GM23338 (cell line): ENCODE measurements at regions not wholly inside any gene's neighbourhood (a gene's known extent, or its start where the extent isn't known, plus 50 kb on each side); places are given as distances from the start of the nearest gene placed in this dataset.

Experiments used
- CREB1 ChIP-seq: fragments of 250-450 bp; sonication (Bioruptor Pico); IDR thresholded peaks from 2 replicates; pipeline ENCODE4 v1.5.0; 2020; ENCODE audit warnings: low read depth, mild to moderate bottlenecking, moderate library complexity
- CTCF ChIP-seq, 2 experiments: fragments of 200-600 bp in 1 of 2; sonication (generic) in 1 of 2; conservative IDR thresholded peaks; 2 replicates each; pipeline versions ENCODE4 v1.5.1 to v1.6.1; 2016 to 2017; ENCODE audit warnings: antibody characterized with exemption in 2 of 2, low read depth in 2 of 2, mild to moderate bottlenecking in 2 of 2, moderate library complexity in 1 of 2
- EZH2 ChIP-seq: fragments of 200-600 bp; sonication (generic); IDR thresholded peaks from one replicate; pipeline ENCODE4 v1.8.0; 2017; ENCODE audit warnings: antibody characterized with exemption, mild to moderate bottlenecking, low read depth; ENCODE audit not compliant: unreplicated experiment
- EZH2phosphoT487 ChIP-seq: fragments of 200-600 bp; sonication (generic); IDR thresholded peaks from one replicate; pipeline ENCODE4 v1.8.1; 2018; ENCODE audit warnings: antibody characterized with exemption; ENCODE audit not compliant: unreplicated experiment
- POLR2AphosphoS5 ChIP-seq: IDR thresholded peaks from 2 replicates; pipeline ENCODE4 v1.6.1; 2016; ENCODE audit warnings: antibody characterized with exemption, low read depth
- REST ChIP-seq: IDR thresholded peaks from one replicate; pipeline ENCODE4 v1.6.1; 2018; ENCODE audit warnings: antibody characterized with exemption; ENCODE audit not compliant: unreplicated experiment

GRCh38 chr3:67863869-67864268, 209.5 kb upstream of the SUCLG2 start:
- TF ChIP-seq CTCF (conservative IDR thresholded peaks at IDR 0.05; ENCODE audit: low read depth in 2 of 2) (peak; percentile 69 to 70), EZH2phosphoT487 (no peak), POLR2AphosphoS5 (no peak), REST (no peak), CREB1 (CRISPR knock-in tag) (no peak), EZH2 (no peak)
